ELF-1 (cell line): ENCODE measurements at regions not wholly inside any gene's neighbourhood (a gene's known extent, or its start where the extent isn't known, plus 50 kb on each side); places are given as distances from the start of the nearest gene placed in this dataset.
"Not testable (repeated sequence)": the region's sequence is repeated elsewhere in the genome, so short reads cannot be mapped to it uniquely, and the experiment has no call there.

Experiments used
- DNase-seq: peaks from one replicate; pipeline ENCODE4 v3.0.0-alpha.2; 2016; ENCODE audit warnings: low read depth, low spot score

DNA sequence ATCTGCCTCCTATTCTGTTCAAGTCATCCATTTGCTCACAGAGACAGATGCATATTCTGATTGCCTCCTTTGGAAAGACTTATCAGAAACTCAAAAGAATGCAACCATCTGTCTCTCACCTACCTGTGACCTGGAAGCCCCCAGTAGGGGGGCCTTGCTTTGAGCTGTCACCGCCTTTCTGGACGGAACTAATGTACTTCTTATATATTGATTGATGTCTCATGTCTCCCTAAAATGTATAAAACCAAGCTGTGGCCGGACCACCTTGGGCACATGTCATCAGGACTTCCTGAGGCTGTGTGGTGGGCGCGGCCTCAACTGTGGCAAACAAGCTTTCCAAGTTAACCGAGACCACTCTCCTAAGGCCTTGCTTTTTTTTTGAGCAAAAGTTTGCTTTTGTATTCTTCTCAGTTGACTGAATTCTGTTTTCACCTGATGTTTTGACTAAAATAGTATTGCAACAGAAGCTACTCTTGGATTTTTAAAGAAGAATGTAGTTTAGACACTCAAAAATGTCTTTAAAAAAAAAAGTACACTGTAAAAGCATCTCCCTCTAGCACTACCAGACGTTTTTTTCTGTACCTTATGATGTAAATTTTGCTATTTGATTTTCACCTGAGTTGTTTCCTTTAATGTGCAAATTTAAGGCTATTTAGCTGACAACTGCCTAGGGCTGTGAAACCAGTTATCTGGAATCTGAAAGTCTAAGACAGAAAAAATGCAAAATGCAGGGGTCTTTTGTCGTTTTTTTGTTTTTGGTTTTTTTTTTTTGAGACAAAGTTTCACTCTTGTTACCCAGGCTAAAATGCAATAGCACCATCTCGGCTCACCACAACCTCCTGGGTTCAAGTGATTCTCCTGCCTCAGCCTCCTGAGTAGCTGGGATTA lies 298.8 kb upstream of the SGCG start:
- DNase-seq: peak; percentile 67

- no peak for DNase-seq
Observed at GRCh38 chr13:22883262-22883840, 297.4 kb upstream of the SGCG start.

DNA sequence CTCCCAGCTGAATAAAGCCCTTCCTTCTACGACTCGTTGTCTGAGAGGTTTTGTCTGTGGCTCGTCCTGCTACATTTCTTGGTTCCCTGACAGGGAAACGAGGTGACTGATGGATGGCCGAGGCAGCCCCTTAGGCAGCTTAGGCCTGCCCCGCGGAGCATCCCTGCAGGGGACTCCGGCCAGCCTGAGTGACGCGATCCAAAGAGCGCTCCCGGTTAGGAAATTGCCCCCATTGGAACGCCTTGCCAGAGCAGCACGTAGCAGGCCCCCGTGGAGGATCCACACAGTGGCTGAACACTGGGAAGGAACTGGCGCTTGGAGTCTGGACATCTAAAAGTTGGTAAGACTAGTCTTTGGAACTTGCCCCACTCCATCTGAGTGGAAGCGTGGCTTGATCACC lies 296.8 kb upstream of the SGCG start:
- peak; percentile 87 for DNase-seq

- DNase-seq: not testable (repeated sequence)
Observed at GRCh38 chr13:22886061-22886460, 294.7 kb upstream of the SGCG start.

GRCh38 chr13:22889376-22889775 lies 291.4 kb upstream of the SGCG start:
- not testable (repeated sequence) for DNase-seq

DNA sequence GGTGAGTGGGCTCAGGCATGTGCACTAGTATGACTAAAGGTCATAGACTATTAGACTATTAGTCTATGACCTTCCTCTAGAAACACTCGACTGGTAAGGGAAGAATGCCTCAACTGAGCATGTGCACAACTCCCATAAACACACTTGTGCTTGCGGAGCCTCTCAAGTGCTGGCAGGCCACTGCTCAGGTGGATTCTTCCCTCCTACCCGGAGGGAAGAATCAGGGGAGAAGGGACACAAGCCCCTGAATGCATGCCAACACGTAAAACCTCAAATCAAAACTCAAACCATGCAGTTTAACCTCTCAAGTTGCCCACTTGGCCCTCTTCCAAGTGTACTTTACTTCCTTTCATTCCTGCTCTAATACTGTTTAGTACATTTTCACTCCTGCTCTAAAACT lies 287.6 kb upstream of the SGCG start:
- no peak for DNase-seq

GRCh38 chr13:22893777-22894176 lies 287.0 kb upstream of the SGCG start:
- DNase-seq: no peak

GRCh38 chr13:22897571-22898314 lies 283.0 kb upstream of the SGCG start:
- DNase-seq: no peak

DNA sequence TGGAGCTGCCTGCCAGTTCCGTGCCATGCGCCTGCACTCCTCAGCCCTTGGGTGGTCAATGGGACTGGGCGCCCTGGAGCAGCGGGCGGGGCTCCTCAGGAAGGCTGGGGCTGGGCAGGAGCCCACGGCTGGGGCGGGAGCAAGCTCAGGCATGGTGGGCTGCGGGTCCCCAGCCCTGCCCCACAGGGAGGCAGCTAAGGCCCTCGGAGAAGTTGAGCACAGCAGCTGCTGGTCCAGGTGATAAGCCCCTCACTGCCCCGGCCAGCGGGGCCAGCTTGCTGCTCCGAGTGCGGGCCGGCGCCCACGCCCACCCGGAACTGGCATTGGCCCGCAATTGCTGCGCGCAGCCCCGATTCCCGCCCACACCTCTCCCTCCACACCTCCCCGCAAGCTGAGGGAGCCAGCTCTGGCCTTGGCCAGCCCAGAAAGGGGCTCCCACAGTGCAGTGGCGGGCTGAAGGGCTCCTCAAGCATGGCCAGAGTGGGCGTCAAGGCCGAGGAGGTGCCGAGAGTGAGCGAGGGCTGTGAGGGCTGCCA lies 280.3 kb upstream of the SGCG start:
- DNase-seq: not testable (repeated sequence)

- no peak for DNase-seq
Observed at GRCh38 chr13:22903301-22903700, 277.5 kb upstream of the SGCG start.

DNA sequence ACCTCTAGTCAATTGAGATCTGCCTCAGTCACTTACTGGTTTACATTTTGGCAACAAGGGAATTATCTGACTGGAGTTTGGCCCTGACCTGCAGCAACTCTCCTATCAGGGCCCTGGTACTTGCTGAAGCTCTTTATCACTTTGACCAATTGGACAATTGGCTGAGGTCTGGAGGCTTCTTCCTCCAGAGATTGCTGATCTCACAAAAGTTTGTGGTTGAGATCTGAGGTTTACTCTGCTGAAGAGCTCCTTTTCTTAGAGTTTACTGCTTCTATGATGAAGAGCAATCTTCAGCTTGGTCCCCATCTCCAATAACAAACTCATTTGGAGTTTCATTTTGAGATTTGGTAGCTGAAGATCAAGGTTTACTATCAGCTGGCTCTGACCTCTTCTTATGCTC lies 276.9 kb upstream of the SGCG start:
- DNase-seq: no peak

DNA sequence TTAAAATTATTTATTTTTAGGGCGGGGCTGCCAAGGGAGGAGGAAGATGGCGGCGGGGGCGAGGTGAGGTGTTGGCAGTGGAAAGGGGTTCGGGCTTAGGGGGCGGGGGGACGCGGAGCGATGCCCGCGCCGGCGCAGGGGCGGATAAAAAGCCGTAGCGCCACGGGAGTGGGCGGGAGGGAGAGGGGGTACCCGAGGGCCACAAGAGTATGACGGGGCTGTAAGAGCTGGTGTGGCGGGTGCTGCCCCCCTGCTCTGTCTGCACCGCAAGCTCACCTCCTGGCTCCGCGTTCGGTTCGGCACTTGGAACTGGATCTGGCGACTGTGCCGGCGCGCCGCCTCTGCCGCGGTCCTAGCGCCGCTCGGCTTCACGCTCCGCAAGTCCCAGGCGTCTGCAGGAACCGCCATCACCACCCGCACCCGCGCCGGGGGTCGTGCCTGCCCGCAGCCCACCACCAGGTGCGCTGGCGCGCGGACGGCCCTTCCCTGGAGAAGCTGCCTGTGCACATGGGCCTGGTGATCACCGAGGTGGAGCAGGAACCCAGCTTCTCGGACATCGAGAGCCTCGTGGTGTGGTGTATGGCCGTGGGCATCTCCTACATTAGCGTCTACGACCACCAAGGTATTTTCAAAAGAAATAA lies 265.2 kb upstream of the SGCG start:
- peak; percentile 94 for DNase-seq

DNA sequence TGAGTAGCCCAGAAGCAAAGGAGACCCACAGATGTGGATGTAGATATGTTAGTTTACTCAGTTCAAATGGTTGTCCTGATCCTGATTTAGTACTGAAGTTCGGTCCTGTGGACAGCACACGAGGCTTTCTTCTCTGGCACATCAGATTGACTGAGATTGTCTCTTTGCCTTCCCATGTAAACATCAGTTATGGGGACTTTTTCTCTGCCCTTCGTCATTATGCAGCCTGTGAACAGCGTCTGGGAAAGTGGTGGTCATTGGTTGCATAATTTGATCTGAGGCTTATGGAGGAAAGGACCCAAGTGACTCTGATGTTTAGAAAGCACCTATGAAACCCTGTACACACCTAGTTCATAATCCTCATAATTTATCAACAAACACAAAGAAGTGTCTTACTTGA lies 264.5 kb upstream of the SGCG start:
- DNase-seq: peak; percentile 25

DNA sequence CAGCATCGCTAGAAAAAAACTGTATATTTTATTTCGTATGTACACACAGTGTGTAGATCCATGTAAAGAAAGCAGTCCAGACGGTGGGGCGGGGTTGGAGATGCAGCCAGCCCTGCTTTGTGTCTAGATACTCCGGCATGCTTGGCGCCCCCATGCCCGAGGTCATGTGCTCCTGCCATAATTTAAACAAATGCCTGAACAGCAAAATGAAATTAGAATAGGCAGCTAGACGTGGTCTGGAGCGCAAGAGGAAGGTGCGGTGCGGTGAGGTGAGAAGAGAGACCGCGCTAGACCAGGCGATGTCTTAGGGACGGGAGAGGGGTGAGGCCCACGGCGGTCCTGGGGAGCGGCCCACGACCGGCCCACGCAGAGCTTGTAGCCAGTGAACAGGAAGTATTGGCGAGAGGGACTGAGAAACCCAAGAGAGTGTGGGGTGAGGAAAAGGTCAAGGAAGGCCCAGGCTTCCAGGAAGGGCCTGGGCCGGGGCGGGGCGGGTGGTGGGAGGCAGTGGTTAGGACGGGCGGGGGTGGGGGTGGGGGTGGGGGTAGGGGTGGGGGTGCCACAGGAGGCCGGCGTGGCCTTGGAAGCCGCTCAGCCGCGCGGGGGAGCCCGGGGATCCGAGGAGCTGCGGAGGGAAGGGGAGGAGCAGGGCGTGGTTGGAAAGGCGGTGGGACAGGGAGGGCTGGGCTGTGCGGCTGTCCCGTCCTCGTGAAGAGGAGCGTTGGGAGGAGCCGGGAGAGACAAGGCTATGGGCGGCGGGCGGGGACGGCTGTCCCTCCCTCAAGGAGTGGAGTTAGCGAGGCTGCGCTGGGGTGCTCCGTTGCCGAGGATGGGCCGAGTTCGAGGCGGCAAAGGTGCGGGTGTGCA lies 254.7 kb upstream of the SGCG start:
- DNase-seq: peak; percentile 92

DNA sequence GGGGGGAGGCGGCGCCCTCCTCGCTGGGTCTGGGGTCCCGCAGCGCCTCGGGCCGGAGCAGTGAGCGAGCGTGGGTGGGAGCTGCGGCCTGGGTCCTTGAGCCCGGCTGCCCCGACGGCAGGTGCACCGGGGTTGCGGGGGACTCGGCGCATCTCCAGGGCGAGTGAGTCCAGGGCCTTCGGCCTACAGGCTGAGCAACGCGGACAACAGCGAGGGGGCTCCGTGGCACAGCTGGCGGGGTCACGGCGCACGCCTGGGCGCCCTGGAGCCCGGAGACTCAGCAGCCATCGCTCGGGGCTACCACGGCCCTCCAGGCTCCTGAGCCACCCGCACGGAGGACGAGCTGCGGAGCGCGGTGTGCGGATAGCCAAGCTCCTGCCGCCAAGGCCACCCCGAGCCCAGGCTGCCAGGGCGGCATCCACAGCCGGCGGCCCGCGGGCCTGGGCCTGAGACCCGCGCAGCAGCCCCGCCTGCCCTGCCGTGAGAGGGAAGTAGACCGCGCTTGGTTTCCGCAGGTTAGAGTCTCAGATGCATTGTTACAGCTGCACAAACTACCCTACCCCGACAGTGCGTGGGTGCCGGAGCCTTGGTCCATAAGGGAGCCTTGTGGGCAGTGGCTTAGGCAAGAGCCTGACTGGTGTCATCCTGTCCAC lies 253.9 kb upstream of the SGCG start:
- DNase-seq: no peak

DNA sequence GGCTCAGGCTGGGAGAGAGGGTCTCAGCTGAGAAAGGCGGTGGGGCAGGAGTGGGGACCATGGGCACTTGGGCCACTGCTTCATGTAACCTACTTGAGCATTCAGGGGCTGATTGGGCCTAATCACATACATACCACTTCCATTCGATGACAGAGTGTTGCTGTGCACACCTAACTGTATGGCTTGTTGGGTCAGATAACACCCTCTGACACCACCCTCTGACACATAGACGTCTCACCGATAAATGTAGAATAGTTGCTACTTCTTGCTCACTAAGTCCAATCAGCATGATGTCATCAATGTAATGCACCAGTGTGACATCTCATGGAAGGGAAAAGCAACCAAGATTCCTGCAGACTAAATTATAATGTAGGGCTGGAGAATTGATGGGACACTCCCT lies 252.9 kb upstream of the SGCG start:
- not testable (repeated sequence) for DNase-seq

DNA sequence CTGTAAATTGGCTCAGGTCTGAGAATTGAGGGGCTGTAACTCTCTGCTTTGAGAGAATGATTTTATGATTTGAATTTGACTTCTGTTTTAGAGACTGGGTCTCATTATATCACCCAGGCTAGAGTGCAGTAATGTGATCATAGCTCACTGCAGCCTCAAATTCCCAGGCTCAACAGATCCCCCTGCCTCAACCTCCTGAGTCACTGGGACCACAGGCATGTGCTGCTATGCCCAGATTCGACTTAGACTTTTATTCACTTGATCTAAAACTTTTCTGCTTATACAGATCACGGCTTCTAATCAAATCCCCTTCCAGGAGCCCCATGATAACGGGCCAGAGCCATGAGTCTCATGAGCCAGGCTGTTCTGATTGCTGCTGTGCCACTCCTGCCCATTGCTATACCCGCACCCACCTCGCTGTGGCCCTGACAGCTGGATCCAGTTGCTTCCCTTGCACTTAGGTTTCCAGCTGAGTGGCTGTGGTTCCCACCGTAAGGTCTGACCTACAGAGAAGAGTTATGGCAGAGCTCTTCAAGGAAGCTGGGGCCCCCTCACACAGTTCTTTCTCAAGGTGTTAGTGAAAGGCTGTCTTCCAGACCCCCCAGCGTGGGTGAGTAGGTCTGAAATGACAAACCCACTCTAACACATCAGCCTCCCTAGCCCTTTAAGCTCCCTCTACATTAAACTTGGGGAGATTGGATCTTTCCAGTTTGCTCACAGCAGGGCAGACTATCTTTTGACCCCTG lies 251.2 kb upstream of the SGCG start:
- DNase-seq: no peak

- DNase-seq: no peak
Observed at GRCh38 chr13:22931576-22931975, 249.2 kb upstream of the SGCG start.

GRCh38 chr13:22932632-22933412 lies 248.0 kb upstream of the SGCG start:
- DNase-seq: not testable (repeated sequence)
